Endothelial cell of umbilical vein (primary cell): ENCODE measurements at regions not wholly inside any gene's neighbourhood (a gene's known extent, or its start where the extent isn't known, plus 50 kb on each side); places are given as distances from the start of the nearest gene placed in this dataset.

Experiments
- BruUV-seq: library from RNA; stranded (reverse); fragments of 400-500 nt; replicated peaks from 2 replicates; lab custom pipeline; 2021; lab: Mats Ljungman, UMichigan
- CTCF ChIA-PET: fragments of 300-600, 350-600 bp; sonication (Branson Sonifier 250); formaldehyde crosslinking; loops from one replicate; lab custom pipeline; 2021; ENCODE audit warnings: antibody characterized with exemption, inconsistent platforms; lab: Charles Lee
- POLR2A ChIA-PET: fragments of 300-600, 350-600 bp; sonication (Branson Sonifier 250); formaldehyde crosslinking; loops from one replicate; lab custom pipeline; 2021; ENCODE audit warnings: antibody characterized with exemption, inconsistent platforms; lab: Charles Lee
- DNase-seq: peaks from one replicate; pipeline ENCODE4 v3.0.0-alpha.2; 2011; ENCODE audit warnings: low read depth, low spot score
- FAIRE-seq: peaks from 2 replicates; lab custom pipeline; 2011; peaks lifted over from hg19 to GRCh38; lab: Jason Lieb, UNC
- H2AFZ ChIP-seq: 2 replicates; pipeline ENCODE4 v1.6.0; 2012; ENCODE audit warnings: low read depth, low read length, control low read depth, inconsistent platforms
- H3K27ac ChIP-seq: 2 replicates; pipeline ENCODE4 v1.5.1; 2011; ENCODE audit warnings: low read depth, mild to moderate bottlenecking, control low read depth, low read length, moderate library complexity; ENCODE audit not compliant: insufficient read depth
- H3K27me3 ChIP-seq, 2 experiments: 2 replicates each; pipeline versions ENCODE4 v1.6.0 to v1.6.1; 2011; ENCODE audit warnings: low read length in 2 of 2, mixed read lengths in 1 of 2; ENCODE audit not compliant: control insufficient read depth in 2 of 2, insufficient read depth in 2 of 2
- H3K36me3 ChIP-seq, 2 experiments: 2 replicates in 1 of 2; 3 replicates in 1 of 2; pipeline ENCODE4 v1.5.1; 2011; ENCODE audit warnings: low read length in 2 of 2, mild to moderate bottlenecking in 1 of 2, moderate library complexity in 1 of 2; ENCODE audit not compliant: control insufficient read depth in 2 of 2, insufficient read depth in 2 of 2; ENCODE audit errors: extremely low read depth in 1 of 2
- H3K4me1 ChIP-seq: 3 replicates; pipeline ENCODE4 v1.5.1; 2011; ENCODE audit warnings: mild to moderate bottlenecking, low read length; ENCODE audit not compliant: control insufficient read depth, insufficient read depth; ENCODE audit errors: extremely low read depth
- H3K4me2 ChIP-seq: 2 replicates; pipeline ENCODE4 v1.6.1; 2011; ENCODE audit warnings: low read length, control low read depth, mixed read lengths; ENCODE audit not compliant: insufficient read depth
- H3K4me3 ChIP-seq, 3 experiments: fragments of 200-600 bp in 1 of 3; sonication (generic), shearing (Covaris generic) in 1 of 3; replicated peaks in 1 of 3; 2 replicates each; pipeline ENCODE4 v1.5.1; 2011 to 2016; ENCODE audit warnings: control low read depth in 3 of 3, low read length in 3 of 3, mild to moderate bottlenecking in 2 of 3, inconsistent platforms in 1 of 3, low read depth in 1 of 3, moderate library complexity in 1 of 3; ENCODE audit not compliant: insufficient read depth in 1 of 3
- H3K79me2 ChIP-seq: 2 replicates; pipeline ENCODE4 v1.6.0; 2012; ENCODE audit warnings: low read length, inconsistent platforms; ENCODE audit not compliant: control insufficient read depth, insufficient read depth
- H3K9ac ChIP-seq: replicated peaks from 2 replicates; pipeline ENCODE3; 2011; ENCODE audit warnings: low read length, control low read depth; ENCODE audit not compliant: insufficient read depth; ENCODE audit errors: extremely low read depth
- H3K9me1 ChIP-seq: replicated peaks from 3 replicates; pipeline ENCODE4 v1.6.0; 2011; ENCODE audit warnings: mild to moderate bottlenecking, low read length; ENCODE audit not compliant: control insufficient read depth, insufficient read depth; ENCODE audit errors: extremely low read depth
- H3K9me3 ChIP-seq: replicated peaks from 2 replicates; pipeline ENCODE4 v1.5.1; 2012; ENCODE audit warnings: low read length, inconsistent platforms; ENCODE audit not compliant: control insufficient read depth, insufficient read depth
- H4K20me1 ChIP-seq: replicated peaks from 2 replicates; pipeline ENCODE3; 2011; ENCODE audit warnings: mild to moderate bottlenecking, low read length; ENCODE audit not compliant: control insufficient read depth, insufficient read depth; ENCODE audit errors: extremely low read depth
- EZH2 ChIP-seq: IDR thresholded peaks from 2 replicates; pipeline ENCODE4 v1.6.1; 2012; ENCODE audit warnings: borderline replicate concordance, low read depth, mild to moderate bottlenecking, moderate library complexity, low read length, inconsistent platforms; ENCODE audit not compliant: severe bottlenecking
- FOS ChIP-seq: IDR thresholded peaks from 2 replicates; pipeline ENCODE4 v1.6.1; 2011; ENCODE audit warnings: mild to moderate bottlenecking, low read length, moderate library complexity, borderline replicate concordance; ENCODE audit not compliant: insufficient read depth
- GATA2 ChIP-seq: IDR thresholded peaks from 2 replicates; pipeline ENCODE4 v1.7.0; 2011; ENCODE audit warnings: low read depth, mild to moderate bottlenecking, moderate library complexity, mixed read lengths, low read length; ENCODE audit not compliant: insufficient read length, insufficient read depth
- JUN ChIP-seq: IDR thresholded peaks from 2 replicates; pipeline ENCODE4 v1.6.1; 2011; ENCODE audit warnings: borderline replicate concordance, low read depth; ENCODE audit not compliant: insufficient read length, insufficient read depth
- MAX ChIP-seq: IDR thresholded peaks from 2 replicates; pipeline ENCODE4 v1.6.1; 2011; ENCODE audit not compliant: insufficient read depth, insufficient read length
- MYC ChIP-seq: IDR thresholded peaks from one replicate; pipeline ENCODE4 v1.6.1; 2011; ENCODE audit warnings: mild to moderate bottlenecking, low read depth, low read length
- POLR2A ChIP-seq: IDR thresholded peaks from 2 replicates; pipeline ENCODE4 v1.6.1; 2012; ENCODE audit warnings: low read depth, mild to moderate bottlenecking, control low read depth, low read length
- POLR2AphosphoS5 ChIP-seq: IDR thresholded peaks from 2 replicates; pipeline ENCODE4 v1.6.1; 2012; ENCODE audit warnings: low read depth, mild to moderate bottlenecking, control low read depth, low read length, moderate library complexity; ENCODE audit not compliant: insufficient read depth
- dilution Hi-C: fragments of 300-500 bp; cut with MboI; formaldehyde crosslinking; loops from one replicate; pipeline ENCODE4 v1.15.0; 2019; ENCODE audit warnings: low sequenced_read_pairs; ENCODE audit not compliant: extremely low pct_ligation_motif_present
- intact Hi-C: fragments of 100-400 bp; cut with micrococcal nuclease; formaldehyde crosslinking; loops from one replicate; pipeline ENCODE4 v1.10.0; 2022
- TF ChIP-seq, protein P1 (sequence below), 2 donors: IDR thresholded peaks; 1 replicate in 1 of 2; 2 replicates in 1 of 2; pipeline ENCODE4 v1.5.1; 2011; ENCODE audit warnings: low read length in 2 of 2, mild to moderate bottlenecking in 2 of 2, moderate library complexity in 2 of 2, control low read depth in 1 of 2, inconsistent platforms in 1 of 2, low read depth in 1 of 2; ENCODE audit not compliant: insufficient read depth in 1 of 2; ENCODE audit errors: extremely low read depth in 1 of 2

GRCh38 chr14:53367644-53368026, 214.5 kb upstream of the DDHD1 start:
- Histone ChIP-seq H4K20me1 (no peaks in the 10 kb centered on the region), H3K27me3 (no peaks in the 10 kb centered on the region), H3K27ac (peak overlapping the region; percentile 72), H2AFZ (no peak overlapping the region), H3K9me3 (no peaks in the 10 kb centered on the region), H3K79me2 (no peaks in the 10 kb centered on the region), H3K4me1 (peaks cover 45% of the 10 kb centered on the region), H3K9me1 (no peaks in the 10 kb centered on the region), H3K36me3 (no peaks in the 10 kb centered on the region), H3K9ac (no peak overlapping the region), H3K4me2 (peak overlapping the region; percentile 63), H3K4me3 (no peak overlapping the region)
- POLR2A ChIA-PET = no interaction called here
- intact Hi-C loops (loop anchor here (5.0 kb wide), 3 partner anchors 525 to 740 kb away; no protein-coding TSS in a partner anchor), dilution Hi-C loops (no loop called here)
- CTCF ChIA-PET = interaction anchor here (0.8 to 2.6 kb wide), 6 partner anchors 9 to 63 kb away, joined by 3 to 12 read pairs (median 4); no protein-coding TSS in a partner anchor
- TF ChIP-seq, protein P1, sequence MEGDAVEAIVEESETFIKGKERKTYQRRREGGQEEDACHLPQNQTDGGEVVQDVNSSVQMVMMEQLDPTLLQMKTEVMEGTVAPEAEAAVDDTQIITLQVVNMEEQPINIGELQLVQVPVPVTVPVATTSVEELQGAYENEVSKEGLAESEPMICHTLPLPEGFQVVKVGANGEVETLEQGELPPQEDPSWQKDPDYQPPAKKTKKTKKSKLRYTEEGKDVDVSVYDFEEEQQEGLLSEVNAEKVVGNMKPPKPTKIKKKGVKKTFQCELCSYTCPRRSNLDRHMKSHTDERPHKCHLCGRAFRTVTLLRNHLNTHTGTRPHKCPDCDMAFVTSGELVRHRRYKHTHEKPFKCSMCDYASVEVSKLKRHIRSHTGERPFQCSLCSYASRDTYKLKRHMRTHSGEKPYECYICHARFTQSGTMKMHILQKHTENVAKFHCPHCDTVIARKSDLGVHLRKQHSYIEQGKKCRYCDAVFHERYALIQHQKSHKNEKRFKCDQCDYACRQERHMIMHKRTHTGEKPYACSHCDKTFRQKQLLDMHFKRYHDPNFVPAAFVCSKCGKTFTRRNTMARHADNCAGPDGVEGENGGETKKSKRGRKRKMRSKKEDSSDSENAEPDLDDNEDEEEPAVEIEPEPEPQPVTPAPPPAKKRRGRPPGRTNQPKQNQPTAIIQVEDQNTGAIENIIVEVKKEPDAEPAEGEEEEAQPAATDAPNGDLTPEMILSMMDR (IDR thresholded peaks at IDR 0.05; ENCODE audit: extremely low read depth in 1 of 2, insufficient read depth in 1 of 2, low read depth in 1 of 2, low read length in 2 of 2) = no peak
- TF ChIP-seq GATA2 = peak; percentile 17
- DNase-seq (peak; percentile 52), FAIRE-seq (peak; percentile 37)
- no TSS peak for BruUV-seq

GRCh38 chr14:53365486-53366130, 212.5 kb upstream of the DDHD1 start:
- Histone ChIP-seq H4K20me1 (no peaks in the 10 kb centered on the region), H3K27me3 (no peaks in the 10 kb centered on the region), H3K9me3 (no peaks in the 10 kb centered on the region), H3K79me2 (no peaks in the 10 kb centered on the region), H3K4me1 (peaks cover 45% of the 10 kb centered on the region), H3K36me3 (no peaks in the 10 kb centered on the region), H2AFZ (no peak overlapping the region), H3K4me2 (no peak overlapping the region), H3K27ac (no peak overlapping the region), H3K9me1 (no peaks in the 10 kb centered on the region), H3K9ac (no peak overlapping the region), H3K4me3 (no peak overlapping the region)
- ChIA-PET CTCF (no interaction called here), POLR2A (no interaction called here)
- DNase-seq (peak; percentile 40), FAIRE-seq (no peak)
- TF ChIP-seq MYC (no peak), EZH2 (no peak), GATA2 (no peak), FOS (no peak), POLR2A (no peak), JUN (no peak), POLR2AphosphoS5 (no peak), MAX (no peak)
- TF ChIP-seq, protein P1 (IDR thresholded peaks at IDR 0.05; ENCODE audit: extremely low read depth in 1 of 2, insufficient read depth in 1 of 2, low read depth in 1 of 2, low read length in 2 of 2) = no peak
- intact Hi-C loops (loop anchor here (5.0 kb wide), 3 partner anchors 527 to 742 kb away; no protein-coding TSS in a partner anchor), dilution Hi-C loops (no loop called here)
- no TSS peak for BruUV-seq
